GM12878 (cell line): ENCODE measurements at regions not wholly inside any gene's neighbourhood (a gene's known extent, or its start where the extent isn't known, plus 50 kb on each side); places are given as distances from the start of the nearest gene placed in this dataset.

Source experiments
- ATAC-seq: fragments of 200-7000 bp; cut with Tn5 transposase; 3 replicates; pipeline ENCODE4 v1.9.1; 2020; ENCODE audit warnings: mild to moderate bottlenecking, moderate library complexity
- BruUV-seq: library from RNA; stranded (reverse); fragments of 400-500 nt; replicated peaks from 2 replicates; lab custom pipeline; 2021; lab: Mats Ljungman, UMichigan
- CTCF ChIA-PET: fragments of 300-600 bp; sonication (Branson Sonifier 250); formaldehyde crosslinking; extraction: SDS; loops from one replicate; lab custom pipeline; 2021; ENCODE audit warnings: inconsistent platforms; lab: Yijun Ruan, JAX
- POLR2A ChIA-PET: fragments of 350-600 bp; formaldehyde crosslinking; extraction: SDS; loops from one replicate; lab custom pipeline; 2021; ENCODE audit warnings: inconsistent platforms; lab: Charles Lee
- RAD21 ChIA-PET: fragments of 300-600 bp; sonication (Branson Sonifier 250); formaldehyde crosslinking; loops from one replicate; lab custom pipeline; 2023; ENCODE audit warnings: antibody characterized with exemption; ENCODE audit not compliant: unreplicated experiment; lab: Charles Lee
- SMC1A ChIA-PET: fragments of 300-600 bp; sonication (Branson Sonifier 250); formaldehyde crosslinking; loops from one replicate; lab custom pipeline; 2023; ENCODE audit not compliant: unreplicated experiment, uncharacterized antibody; lab: Charles Lee
- DNase-seq: peaks from one replicate; pipeline ENCODE4 v3.0.0-alpha.2; 2011; ENCODE audit warnings: low read depth, low spot score
- FAIRE-seq: peaks from 3 replicates; lab custom pipeline; 2011; peaks lifted over from hg19 to GRCh38; lab: Jason Lieb, UNC
- H2AFZ ChIP-seq: 2 replicates; pipeline ENCODE4 v1.6.0; 2011; ENCODE audit warnings: low read depth, low read length, control low read depth; ENCODE audit not compliant: control insufficient read depth
- H3K27ac ChIP-seq: 2 replicates; pipeline ENCODE4 v1.5.1; 2011; ENCODE audit warnings: control low read depth; ENCODE audit not compliant: control insufficient read depth, insufficient read depth
- H3K27me3 ChIP-seq, 2 experiments: replicated peaks in 1 of 2; 2 replicates each; pipeline versions ENCODE4 v1.6.0 to v1.6.1; 2011; ENCODE audit warnings: low read length in 1 of 2; ENCODE audit not compliant: control insufficient read depth in 2 of 2, insufficient read depth in 2 of 2
- H3K36me3 ChIP-seq, 2 experiments: 2 replicates each; pipeline ENCODE4 v1.5.1; 2011; ENCODE audit warnings: low read length in 1 of 2; ENCODE audit not compliant: control insufficient read depth in 2 of 2, insufficient read depth in 2 of 2
- H3K4me1 ChIP-seq: 2 replicates; pipeline ENCODE4 v1.6.1; 2011; ENCODE audit warnings: mild to moderate bottlenecking, low read length, moderate library complexity, mixed read lengths; ENCODE audit not compliant: control insufficient read depth, insufficient read depth
- H3K4me2 ChIP-seq: 2 replicates; pipeline ENCODE4 v1.6.0; 2011; ENCODE audit warnings: control low read depth; ENCODE audit not compliant: control insufficient read depth, insufficient read depth
- H3K4me3 ChIP-seq: fragments of 200-600 bp; sonication (generic); 2 replicates; pipeline ENCODE4 v1.5.1; 2016
- H3K79me2 ChIP-seq: 2 replicates; pipeline ENCODE4 v1.6.0; 2011; ENCODE audit warnings: low read length; ENCODE audit not compliant: control insufficient read depth, insufficient read depth
- H3K9ac ChIP-seq: 2 replicates; pipeline ENCODE4 v1.8.0; 2011; ENCODE audit warnings: low read length, control low read depth, mixed read lengths; ENCODE audit not compliant: control insufficient read depth, insufficient read depth
- H3K9me3 ChIP-seq: replicated peaks from 3 replicates; pipeline ENCODE4 v1.5.1; 2011; ENCODE audit warnings: mild to moderate bottlenecking, low read length; ENCODE audit not compliant: control insufficient read depth, insufficient read depth
- H4K20me1 ChIP-seq: 2 replicates; pipeline ENCODE4 v1.6.0; 2011; ENCODE audit not compliant: control insufficient read depth, insufficient read depth
- CREB1 ChIP-seq: IDR thresholded peaks from 2 replicates; pipeline ENCODE4 v1.6.1; 2012; ENCODE audit warnings: low read depth, mild to moderate bottlenecking, inconsistent platforms
- E4F1 ChIP-seq: fragments of 450-650 bp; IDR thresholded peaks from 2 replicates; pipeline ENCODE4 v1.6.1; 2018; ENCODE audit warnings: borderline replicate concordance, mild to moderate bottlenecking; ENCODE audit not compliant: partially characterized antibody
- EED ChIP-seq: sonication (generic); IDR thresholded peaks from 2 replicates; pipeline ENCODE4 v1.6.1; 2016; ENCODE audit warnings: antibody characterized with exemption, low read depth
- FOXM1 ChIP-seq: IDR thresholded peaks from 2 replicates; pipeline ENCODE4 v1.6.1; 2012; ENCODE audit warnings: low read depth, mild to moderate bottlenecking, inconsistent platforms, low read length, moderate library complexity
- MYB ChIP-seq: fragments of 150-350 bp; IDR thresholded peaks from 2 replicates; pipeline ENCODE4 v1.6.1; 2014; ENCODE audit warnings: mild to moderate bottlenecking, low read depth, low read length, borderline replicate concordance
- MYC ChIP-seq: IDR thresholded peaks from 2 replicates; pipeline ENCODE4 v1.6.1; 2011; ENCODE audit warnings: mild to moderate bottlenecking, low read length, moderate library complexity, inconsistent platforms; ENCODE audit not compliant: insufficient read depth, insufficient replicate concordance, insufficient read length, severe bottlenecking
- PRDM15 ChIP-seq: fragments of 450-650 bp; formaldehyde crosslinking; IDR thresholded peaks from 2 replicates; pipeline ENCODE4 v1.4.0; 2020; ENCODE audit warnings: mild to moderate bottlenecking, moderate library complexity
- RCOR1 ChIP-seq: conservative IDR thresholded peaks from 2 replicates; pipeline ENCODE4 v1.6.1; 2012; ENCODE audit warnings: low read depth, low read length, improper control_type of control experiment
- SMAD5 ChIP-seq: IDR thresholded peaks from 2 replicates; pipeline ENCODE4 v1.6.1; 2016; ENCODE audit warnings: antibody characterized with exemption, low read depth
- SPI1 ChIP-seq: IDR thresholded peaks from 2 replicates; pipeline ENCODE4 v1.6.1; 2011; ENCODE audit warnings: low read depth, mild to moderate bottlenecking, low read length, moderate library complexity, borderline replicate concordance; ENCODE audit not compliant: insufficient read depth
- ZNF207 ChIP-seq: fragments of 450-650 bp; IDR thresholded peaks from 2 replicates; pipeline ENCODE4 v1.6.1; 2014; ENCODE audit warnings: antibody characterized with exemption, mild to moderate bottlenecking, borderline replicate concordance
- WGBS: methylation state at CpG from one replicate; pipeline ENCODE4 v1.1.6; 2016; ENCODE audit warnings: low lambda C conversion rate; ENCODE audit not compliant: insufficient replicate concordance, insufficient coverage; ENCODE audit errors: missing lambda C conversion rate; 5-methylcytosine and 5-hydroxymethylcytosine counted together
- in situ Hi-C: fragments of 300-500 bp; cut with MboI; formaldehyde crosslinking; loops from 9 replicates; pipeline ENCODE4 v1.14.3; 2018; ENCODE audit warnings: mixed read lengths
- intact Hi-C: fragments of 100-400 bp; cut with micrococcal nuclease; formaldehyde crosslinking; loops from one replicate; pipeline ENCODE4 v1.14.2; 2022; ENCODE audit not compliant: unreplicated experiment
- TF ChIP-seq, protein P1 (sequence below): fragments of 450-650 bp; IDR thresholded peaks from 2 replicates; pipeline ENCODE4 v1.6.1; 2017; ENCODE audit warnings: mild to moderate bottlenecking, moderate library complexity

DNA sequence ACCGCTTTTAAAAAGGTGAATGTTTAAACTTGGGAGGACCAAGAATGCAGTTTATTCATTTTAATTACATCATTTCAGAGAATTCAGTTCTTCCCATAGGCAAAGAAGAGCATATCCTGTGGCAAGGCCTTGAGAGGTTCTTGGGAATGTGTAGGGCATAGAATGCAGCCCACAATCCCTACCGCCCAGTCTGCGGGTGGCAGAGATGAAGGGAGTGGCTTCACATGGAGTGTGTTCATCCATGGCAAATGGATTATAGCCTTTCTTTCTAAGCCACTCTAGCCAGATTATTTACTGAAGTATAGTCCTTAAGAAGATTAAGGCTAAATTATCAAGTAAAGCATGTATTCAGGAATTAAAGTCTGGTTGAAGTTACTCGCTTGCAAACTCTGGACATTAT lies 97.4 kb downstream of the TSPAN8 start:
- RAD21 ChIA-PET = no interaction called here
- no peak for TF ChIP-seq CREB1
- TF ChIP-seq FOXM1 = no peak
- no peak for TF ChIP-seq SMAD5
- no peak for TF ChIP-seq RCOR1
- no peak for TF ChIP-seq MYB
- TF ChIP-seq EED = no peak
- no peak for TF ChIP-seq SPI1
- no peak for TF ChIP-seq E4F1
- no peak for TF ChIP-seq MYC
- TF ChIP-seq, protein P1, sequence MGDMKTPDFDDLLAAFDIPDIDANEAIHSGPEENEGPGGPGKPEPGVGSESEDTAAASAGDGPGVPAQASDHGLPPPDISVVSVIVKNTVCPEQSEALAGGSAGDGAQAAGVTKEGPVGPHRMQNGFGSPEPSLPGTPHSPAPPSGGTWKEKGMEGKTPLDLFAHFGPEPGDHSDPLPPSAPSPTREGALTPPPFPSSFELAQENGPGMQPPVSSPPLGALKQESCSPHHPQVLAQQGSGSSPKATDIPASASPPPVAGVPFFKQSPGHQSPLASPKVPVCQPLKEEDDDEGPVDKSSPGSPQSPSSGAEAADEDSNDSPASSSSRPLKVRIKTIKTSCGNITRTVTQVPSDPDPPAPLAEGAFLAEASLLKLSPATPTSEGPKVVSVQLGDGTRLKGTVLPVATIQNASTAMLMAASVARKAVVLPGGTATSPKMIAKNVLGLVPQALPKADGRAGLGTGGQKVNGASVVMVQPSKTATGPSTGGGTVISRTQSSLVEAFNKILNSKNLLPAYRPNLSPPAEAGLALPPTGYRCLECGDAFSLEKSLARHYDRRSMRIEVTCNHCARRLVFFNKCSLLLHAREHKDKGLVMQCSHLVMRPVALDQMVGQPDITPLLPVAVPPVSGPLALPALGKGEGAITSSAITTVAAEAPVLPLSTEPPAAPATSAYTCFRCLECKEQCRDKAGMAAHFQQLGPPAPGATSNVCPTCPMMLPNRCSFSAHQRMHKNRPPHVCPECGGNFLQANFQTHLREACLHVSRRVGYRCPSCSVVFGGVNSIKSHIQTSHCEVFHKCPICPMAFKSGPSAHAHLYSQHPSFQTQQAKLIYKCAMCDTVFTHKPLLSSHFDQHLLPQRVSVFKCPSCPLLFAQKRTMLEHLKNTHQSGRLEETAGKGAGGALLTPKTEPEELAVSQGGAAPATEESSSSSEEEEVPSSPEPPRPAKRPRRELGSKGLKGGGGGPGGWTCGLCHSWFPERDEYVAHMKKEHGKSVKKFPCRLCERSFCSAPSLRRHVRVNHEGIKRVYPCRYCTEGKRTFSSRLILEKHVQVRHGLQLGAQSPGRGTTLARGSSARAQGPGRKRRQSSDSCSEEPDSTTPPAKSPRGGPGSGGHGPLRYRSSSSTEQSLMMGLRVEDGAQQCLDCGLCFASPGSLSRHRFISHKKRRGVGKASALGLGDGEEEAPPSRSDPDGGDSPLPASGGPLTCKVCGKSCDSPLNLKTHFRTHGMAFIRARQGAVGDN = no peak
- TF ChIP-seq PRDM15 (CRISPR knock-in tag) = no peak
- no peak for TF ChIP-seq ZNF207

More for the DNA sequence above, 97.4 kb downstream of the TSPAN8 start:
- no peak overlapping the region for H3K4me3 ChIP-seq
- no peaks in the 10 kb centered on the region for H4K20me1 ChIP-seq
- in situ Hi-C loops = no loop called here
- 72% methylated on average over 4 of the region's 4 CpGs for WGBS
- H3K79me2 ChIP-seq = no peaks in the 10 kb centered on the region
- no peak for FAIRE-seq
- H3K27ac ChIP-seq = no peak overlapping the region
- H3K4me1 ChIP-seq = no peaks in the 10 kb centered on the region
- no peak for DNase-seq
- H2AFZ ChIP-seq = no peak overlapping the region
- intact Hi-C loops = no loop called here
- no peaks in the 10 kb centered on the region for H3K9me3 ChIP-seq
- ChIA-PET SMC1A (no interaction called here), CTCF (no interaction called here), POLR2A (no interaction called here)
- H3K9ac ChIP-seq = no peak overlapping the region
- no TSS peak for BruUV-seq
- H3K4me2 ChIP-seq = no peak overlapping the region
- H3K27me3 ChIP-seq = no peaks in the 10 kb centered on the region
- no peaks in the 10 kb centered on the region for H3K36me3 ChIP-seq
- ATAC-seq = no peak
